K562 (cell line): ENCODE measurements at regions not wholly inside any gene's neighbourhood (a gene's known extent, or its start where the extent isn't known, plus 50 kb on each side); places are given as distances from the start of the nearest gene placed in this dataset.

ENCODE experiments used
- ATAC-seq: fragments of 200-7000 bp; cut with Tn5 transposase; 3 replicates; pipeline ENCODE4 v1.9.1; 2020; ENCODE audit warnings: moderate library complexity
- BruUV-seq: library from RNA; stranded (reverse); fragments of 400-500 nt; replicated peaks from 2 replicates; lab custom pipeline; 2021; lab: Mats Ljungman, UMichigan
- CTCF ChIA-PET: fragments of 300-600 bp; formaldehyde crosslinking; extraction: SDS; loops from one replicate; lab custom pipeline; 2021; ENCODE audit warnings: low intra/inter-chr PET ratio; lab: Yijun Ruan, JAX
- POLR2A ChIA-PET: fragments of 300-600, 350-650 bp; sonication (Branson Sonifier 250); formaldehyde crosslinking; extraction: SDS; loops from one replicate; lab custom pipeline; 2021; ENCODE audit warnings: antibody characterized with exemption, inconsistent platforms; lab: Yijun Ruan, JAX
- DNase-seq, 4 experiments: peaks; one replicate each; pipeline versions ENCODE4 v3.0.0 to v3.0.0-alpha.2; 2011 to 2018; ENCODE audit warnings: low spot score in 3 of 4, mixed read lengths in 3 of 4; ENCODE audit errors: extremely low read depth in 1 of 4
- FAIRE-seq: peaks from 2 replicates; lab custom pipeline; 2011; peaks lifted over from hg19 to GRCh38; lab: Jason Lieb, UNC
- H2AFZ ChIP-seq: 2 replicates; pipeline ENCODE4 v1.6.0; 2011; ENCODE audit warnings: low read depth, low read length, control low read depth, inconsistent platforms
- H3K27ac ChIP-seq: fragments of 200-600 bp; 3 replicates; pipeline ENCODE4 v1.8.0; 2011; ENCODE audit warnings: low read depth, mild to moderate bottlenecking, control low read depth, inconsistent platforms, low read length, moderate library complexity, mixed read lengths; ENCODE audit errors: extremely low read depth
- H3K27me3 ChIP-seq, 2 experiments: fragments of 300-600 bp in 1 of 2; 2 replicates in 1 of 2; 3 replicates in 1 of 2; pipeline versions ENCODE4 v1.6.0 to v1.8.0; 2011; ENCODE audit warnings: inconsistent platforms in 2 of 2, low read length in 2 of 2, mild to moderate bottlenecking in 1 of 2, mixed read lengths in 1 of 2, moderate library complexity in 1 of 2; ENCODE audit not compliant: control insufficient read depth in 2 of 2, insufficient read depth in 2 of 2
- H3K36me3 ChIP-seq: fragments of 300-600 bp; 3 replicates; pipeline ENCODE4 v1.8.0; 2011; ENCODE audit warnings: mild to moderate bottlenecking, low read length, inconsistent platforms; ENCODE audit not compliant: control insufficient read depth, insufficient read depth
- H3K4me1 ChIP-seq, 2 experiments: fragments of 200-600 bp in 1 of 2; replicated peaks in 1 of 2; 2 replicates in 1 of 2; 3 replicates in 1 of 2; pipeline versions ENCODE4 v1.5.1 to v1.8.0; 2011; ENCODE audit warnings: inconsistent platforms in 2 of 2, low read length in 2 of 2, mild to moderate bottlenecking in 1 of 2, mixed read lengths in 1 of 2, moderate library complexity in 1 of 2; ENCODE audit not compliant: control insufficient read depth in 2 of 2, insufficient read depth in 2 of 2
- H3K4me2 ChIP-seq: 2 replicates; pipeline ENCODE4 v1.6.1; 2011; ENCODE audit warnings: low read length, control low read depth, inconsistent platforms, mixed read lengths; ENCODE audit not compliant: insufficient read depth
- H3K4me3 ChIP-seq: fragments of 200-600 bp; sonication (generic), shearing (Covaris generic); 2 replicates; pipeline ENCODE4 v1.5.1; 2016; ENCODE audit warnings: control low read depth, inconsistent platforms
- H3K79me2 ChIP-seq: fragments of 200-600 bp; 3 replicates; pipeline ENCODE4 v1.8.0; 2011; ENCODE audit warnings: low read length, inconsistent platforms; ENCODE audit not compliant: control insufficient read depth, insufficient read depth
- H3K9ac ChIP-seq, 2 experiments: 2 replicates each; pipeline versions ENCODE4 v1.6.0 to v1.6.1; 2011; ENCODE audit warnings: low read depth in 2 of 2, low read length in 2 of 2, control low read depth in 1 of 2, inconsistent platforms in 1 of 2, mild to moderate bottlenecking in 1 of 2, mixed read lengths in 1 of 2; ENCODE audit not compliant: insufficient read depth in 1 of 2
- H3K9me1 ChIP-seq: one replicate; pipeline ENCODE4 v1.6.0; 2011; ENCODE audit warnings: inconsistent platforms, mild to moderate bottlenecking, low read length, moderate library complexity; ENCODE audit not compliant: control insufficient read depth, insufficient read depth
- H3K9me3 ChIP-seq: replicated peaks from 2 replicates; pipeline ENCODE4 v1.5.1; 2011; ENCODE audit warnings: low read depth, low read length, inconsistent platforms; ENCODE audit not compliant: control insufficient read depth, insufficient read depth
- H4K20me1 ChIP-seq: replicated peaks from 2 replicates; pipeline ENCODE4 v1.6.1; 2011; ENCODE audit warnings: low read length, inconsistent platforms, mixed read lengths; ENCODE audit not compliant: control insufficient read depth, insufficient read depth
- MIER1 ChIP-seq: fragments of 450-650 bp; IDR thresholded peaks from 2 replicates; pipeline ENCODE4 v1.6.1; 2016; ENCODE audit warnings: antibody characterized with exemption, mild to moderate bottlenecking, low read depth
- SIX5 ChIP-seq, 2 experiments: IDR thresholded peaks; 2 replicates each; pipeline ENCODE4 v1.6.1; 2011; ENCODE audit warnings: low read length in 2 of 2, borderline replicate concordance in 1 of 2, low read depth in 1 of 2, mild to moderate bottlenecking in 1 of 2, moderate library complexity in 1 of 2; ENCODE audit not compliant: insufficient read depth in 1 of 2
- SREBF1 ChIP-seq: fragments of 150-350 bp; IDR thresholded peaks from 2 replicates; pipeline ENCODE4 v1.6.1; 2014; ENCODE audit warnings: antibody characterized with exemption, low read depth, low read length, borderline replicate concordance
- WGBS: fragments of 100-300 bp; shearing (Covaris generic); methylation state at CpG from one replicate; pipeline ENCODE4 v1.1.6; 2016; ENCODE audit warnings: low coverage, mixed read lengths; ENCODE audit not compliant: insufficient coverage; ENCODE audit errors: missing lambda C conversion rate; 5-methylcytosine and 5-hydroxymethylcytosine counted together
- in situ Hi-C: fragments of 300-500 bp; cut with MboI; formaldehyde crosslinking; loops from 4 replicates; pipeline ENCODE4 v1.15.0; 2018; ENCODE audit warnings: inconsistent platforms, mixed read lengths
- intact Hi-C: fragments of 100-400 bp; cut with micrococcal nuclease; formaldehyde crosslinking; loops from 2 replicates; pipeline ENCODE4 v1.14.2; 2022
- TF ChIP-seq, protein P1 (sequence below): fragments of 250-450 bp; sonication (Bioruptor Pico); IDR thresholded peaks from 2 replicates; pipeline ENCODE4 v1.8.0; 2021; ENCODE audit warnings: mild to moderate bottlenecking, moderate library complexity

DNA sequence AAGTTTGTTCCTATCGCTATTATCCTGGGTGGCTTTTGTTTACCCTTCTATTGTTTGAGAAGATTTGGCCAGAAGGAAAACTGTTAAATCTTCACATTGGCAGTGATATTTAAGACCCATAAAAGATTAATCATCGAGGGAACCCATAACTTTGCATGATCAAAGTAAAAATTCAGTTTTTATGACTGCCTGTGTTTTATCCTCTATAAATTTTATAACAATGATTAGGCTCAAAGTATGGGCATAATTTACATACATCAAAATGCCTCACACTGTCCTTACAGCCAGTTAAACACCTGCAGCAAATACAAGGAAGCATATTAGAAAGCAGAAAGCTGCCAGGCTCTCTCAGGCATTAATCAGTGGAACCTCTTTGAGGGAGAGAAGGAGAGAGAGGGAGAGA is 289.1 kb downstream of the ICOS start (continued):
- TF ChIP-seq, protein P1, sequence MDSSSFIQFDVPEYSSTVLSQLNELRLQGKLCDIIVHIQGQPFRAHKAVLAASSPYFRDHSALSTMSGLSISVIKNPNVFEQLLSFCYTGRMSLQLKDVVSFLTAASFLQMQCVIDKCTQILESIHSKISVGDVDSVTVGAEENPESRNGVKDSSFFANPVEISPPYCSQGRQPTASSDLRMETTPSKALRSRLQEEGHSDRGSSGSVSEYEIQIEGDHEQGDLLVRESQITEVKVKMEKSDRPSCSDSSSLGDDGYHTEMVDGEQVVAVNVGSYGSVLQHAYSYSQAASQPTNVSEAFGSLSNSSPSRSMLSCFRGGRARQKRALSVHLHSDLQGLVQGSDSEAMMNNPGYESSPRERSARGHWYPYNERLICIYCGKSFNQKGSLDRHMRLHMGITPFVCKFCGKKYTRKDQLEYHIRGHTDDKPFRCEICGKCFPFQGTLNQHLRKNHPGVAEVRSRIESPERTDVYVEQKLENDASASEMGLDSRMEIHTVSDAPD: no peak
- TF ChIP-seq, all 486 proteins: peak for 0

DNA sequence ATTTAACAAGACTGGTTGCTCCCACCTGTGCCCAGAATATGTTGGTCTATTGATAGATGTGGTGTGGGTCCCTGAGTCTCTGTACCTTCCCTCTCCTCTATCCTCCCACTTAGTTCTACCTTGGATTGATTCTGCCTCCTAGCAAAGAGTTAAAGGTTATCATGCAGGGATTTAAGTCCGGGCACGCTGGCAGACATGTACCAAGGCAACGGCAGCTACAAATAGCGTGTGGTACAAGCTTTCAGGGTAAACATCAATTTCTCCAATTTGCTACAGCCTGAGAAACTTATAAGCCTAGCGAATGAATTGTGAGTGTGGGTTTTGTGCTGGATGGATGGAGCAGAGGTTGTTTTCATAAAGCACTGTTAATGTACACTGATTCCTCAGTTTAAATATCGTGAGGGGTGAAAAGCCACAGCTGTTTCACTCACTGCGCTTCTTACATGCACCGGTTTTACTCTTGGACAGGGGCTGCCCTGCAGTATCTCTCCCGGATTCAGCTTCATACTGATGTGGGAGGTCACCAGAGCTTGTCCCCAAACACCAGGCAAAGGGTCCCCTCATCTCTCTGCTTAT is 289.8 kb downstream of the ICOS start:
- Histone ChIP-seq H3K4me2 (no peak overlapping the region), H2AFZ (no peak overlapping the region), H3K27ac (no peak overlapping the region), H3K4me3 (no peak overlapping the region), H3K79me2 (no peaks in the 10 kb centered on the region), H3K9ac (no peak overlapping the region), H3K4me1 (no peaks in the 10 kb centered on the region), H3K27me3 (no peaks in the 10 kb centered on the region), H3K36me3 (no peaks in the 10 kb centered on the region), H3K9me1 (no peaks in the 10 kb centered on the region), H3K9me3 (no peaks in the 10 kb centered on the region), H4K20me1 (no peaks in the 10 kb centered on the region; the same call in 1 of the 2 replicates)
- no peak for DNase-seq
- in situ Hi-C loops (no loop called here), intact Hi-C loops (no loop called here)
- no TSS peak for BruUV-seq
- TF ChIP-seq SREBF1: no peak
- no peak for TF ChIP-seq MIER1
- TF ChIP-seq SIX5 (IDR thresholded peaks at IDR 0.05; ENCODE audit: borderline replicate concordance in 1 of 2, insufficient read depth in 1 of 2, low read depth in 1 of 2, low read length in 2 of 2): no peak
- CTCF ChIA-PET: interaction anchor here (0.6 kb wide), 1 partner anchor 290 kb away, joined by 3 read pairs; no protein-coding TSS in a partner anchor
- 0% methylated on average over 8 of the region's 9 CpGs for WGBS
- no peak for ATAC-seq
- FAIRE-seq: no peak
- POLR2A ChIA-PET: no interaction called here
